A549 (cell line): ENCODE measurements at regions not wholly inside any gene's neighbourhood (a gene's known extent, or its start where the extent isn't known, plus 50 kb on each side); places are given as distances from the start of the nearest gene placed in this dataset.

Experiments
- ATAC-seq, 2 experiments: fragments of 200-7000 bp in 1 of 2; fragments of >200 bp in 1 of 2; cut with Nextera tagmentation in 1 of 2; cut with Tn5 transposase in 1 of 2; 3 replicates each; pipeline versions ENCODE4 v1.8.0 to v1.9.1; 2018 to 2020; ENCODE audit warnings: mild to moderate bottlenecking in 1 of 2, moderate library complexity in 1 of 2
- CTCF ChIA-PET: fragments of 300-600 bp; sonication (Branson Sonifier 250); formaldehyde crosslinking; extraction: SDS; loops from one replicate; lab custom pipeline; 2021; ENCODE audit warnings: antibody characterized with exemption, inconsistent platforms; lab: Yijun Ruan, JAX
- POLR2A ChIA-PET: fragments of 350-600 bp; formaldehyde crosslinking; extraction: SDS; loops from one replicate; lab custom pipeline; 2021; ENCODE audit warnings: antibody characterized with exemption, inconsistent platforms; lab: Yijun Ruan, JAX
- DNase-seq, 2 experiments: peaks; one replicate each; pipeline versions ENCODE4 v3.0.0 to v3.0.0-alpha.2; 2011 to 2016; ENCODE audit warnings: low read depth in 1 of 2, low spot score in 1 of 2
- FAIRE-seq: peaks from 2 replicates; lab custom pipeline; 2011; peaks lifted over from hg19 to GRCh38; lab: Jason Lieb, UNC
- H3K27ac ChIP-seq, 2 experiments: fragments of >200 bp; sonication (Bioruptor Twin); formaldehyde crosslinking; 3 replicates each; pipeline ENCODE4 v1.5.1; 2016 to 2017
- H3K4me1 ChIP-seq: fragments of >200 bp; sonication (Bioruptor Twin); formaldehyde crosslinking; 3 replicates; pipeline ENCODE4 v1.6.1; 2016
- H3K4me2 ChIP-seq: fragments of >200 bp; sonication (Bioruptor Twin); formaldehyde crosslinking; 3 replicates; pipeline ENCODE4 v1.6.1; 2016
- H3K4me3 ChIP-seq: fragments of >200 bp; sonication (Bioruptor Twin); formaldehyde crosslinking; 3 replicates; pipeline ENCODE4 v1.5.1; 2016
- H3K9me3 ChIP-seq: fragments of >200 bp; sonication (Bioruptor Twin); formaldehyde crosslinking; 3 replicates; pipeline ENCODE4 v1.6.1; 2016
- CEBPB ChIP-seq, 2 experiments: fragments of >200 bp in 1 of 2; sonication (Bioruptor Twin) in 1 of 2; formaldehyde crosslinking in 1 of 2; IDR thresholded peaks; 2 replicates each; pipeline ENCODE4 v1.6.1; 2012 to 2016
- CHD4 ChIP-seq: fragments of 200-600 bp; sonication (generic); IDR thresholded peaks from 2 replicates; pipeline ENCODE4 v1.6.1; 2016; ENCODE audit warnings: antibody characterized with exemption, mild to moderate bottlenecking, borderline replicate concordance
- CTCF ChIP-seq: fragments of >200 bp; sonication (Bioruptor Twin); formaldehyde crosslinking; IDR thresholded peaks from 3 replicates; pipeline ENCODE4 v1.5.1; 2016
- E2F6 ChIP-seq: IDR thresholded peaks from 2 replicates; pipeline ENCODE4 v1.6.1; 2012; ENCODE audit warnings: low read depth, borderline replicate concordance
- EHF ChIP-seq: fragments of 250-450 bp; sonication (Bioruptor Pico); IDR thresholded peaks from 2 replicates; pipeline ENCODE4 v1.5.0; 2020; ENCODE audit warnings: mild to moderate bottlenecking
- EP300 ChIP-seq, 2 experiments: fragments of >200 bp; sonication (Bioruptor Twin); formaldehyde crosslinking; IDR thresholded peaks; 2 replicates in 1 of 2; 3 replicates in 1 of 2; pipeline ENCODE4 v1.6.1; 2016 to 2017
- ESRRA ChIP-seq: fragments of 150-350 bp; IDR thresholded peaks from 2 replicates; pipeline ENCODE4 v1.6.1; 2014; ENCODE audit warnings: mild to moderate bottlenecking, low read length, borderline replicate concordance
- FOSB ChIP-seq: fragments of 250-450 bp; sonication (Bioruptor Pico); IDR thresholded peaks from 2 replicates; pipeline ENCODE4 v1.5.0; 2020; ENCODE audit warnings: mild to moderate bottlenecking, moderate library complexity
- FOSL2 ChIP-seq, 2 experiments: fragments of 450-650 bp in 1 of 2; fragments of >200 bp in 1 of 2; sonication (Bioruptor Twin) in 1 of 2; formaldehyde crosslinking; IDR thresholded peaks; 2 replicates each; pipeline versions ENCODE4 v1.5.0 to v1.6.1; 2016 to 2020; ENCODE audit warnings: mild to moderate bottlenecking in 1 of 2, moderate library complexity in 1 of 2
- HES2 ChIP-seq: fragments of >200 bp; sonication (Bioruptor Twin); formaldehyde crosslinking; IDR thresholded peaks from 2 replicates; pipeline ENCODE4 v1.6.1; 2016
- HEYL ChIP-seq: fragments of 250-450 bp; sonication (Bioruptor Pico); IDR thresholded peaks from 2 replicates; pipeline ENCODE4 v1.8.0; 2021; ENCODE audit warnings: mild to moderate bottlenecking, moderate library complexity
- HOXA7 ChIP-seq: fragments of 250-450 bp; sonication (Bioruptor Pico); IDR thresholded peaks from 2 replicates; pipeline ENCODE4 v1.5.0; 2020; ENCODE audit warnings: mild to moderate bottlenecking, moderate library complexity
- HOXB13 ChIP-seq: fragments of 250-450 bp; sonication (Bioruptor Pico); IDR thresholded peaks from 2 replicates; pipeline ENCODE4 v1.5.0; 2020; ENCODE audit warnings: low read depth, mild to moderate bottlenecking, moderate library complexity
- HOXB5 ChIP-seq: fragments of 250-450 bp; sonication (Bioruptor Pico); IDR thresholded peaks from 2 replicates; pipeline ENCODE4 v1.5.0; 2020; ENCODE audit warnings: mild to moderate bottlenecking, moderate library complexity
- JUNB ChIP-seq: fragments of >200 bp; sonication (Bioruptor Twin); formaldehyde crosslinking; IDR thresholded peaks from 2 replicates; pipeline ENCODE4 v1.6.1; 2016
- KDM1A ChIP-seq: fragments of 200-600 bp; sonication (generic); IDR thresholded peaks from 2 replicates; pipeline ENCODE4 v1.6.1; 2016; ENCODE audit warnings: low read depth, mild to moderate bottlenecking
- KDM5A ChIP-seq: fragments of 200-600 bp; sonication (generic); IDR thresholded peaks from 2 replicates; pipeline ENCODE4 v1.6.1; 2016; ENCODE audit warnings: antibody characterized with exemption, mild to moderate bottlenecking
- PBX3 ChIP-seq: IDR thresholded peaks from 2 replicates; pipeline ENCODE4 v1.6.1; 2012
- POLR2A ChIP-seq: IDR thresholded peaks from 2 replicates; pipeline ENCODE4 v1.6.1; 2012; ENCODE audit warnings: mild to moderate bottlenecking, low read length
- RARB ChIP-seq: fragments of 250-450 bp; sonication (Bioruptor Pico); IDR thresholded peaks from 2 replicates; pipeline ENCODE4 v1.8.0; 2021; ENCODE audit warnings: mild to moderate bottlenecking, moderate library complexity
- REST ChIP-seq: fragments of 200-600 bp; sonication (generic); IDR thresholded peaks from 2 replicates; pipeline ENCODE4 v1.6.1; 2016; ENCODE audit warnings: antibody characterized with exemption, mild to moderate bottlenecking, moderate library complexity
- RFX5 ChIP-seq: fragments of 450-650 bp; IDR thresholded peaks from 2 replicates; pipeline ENCODE4 v1.7.1; 2014; ENCODE audit warnings: antibody characterized with exemption, mild to moderate bottlenecking, moderate library complexity
- RNF2 ChIP-seq: fragments of 200-600 bp; sonication (generic); IDR thresholded peaks from 2 replicates; pipeline ENCODE4 v1.6.1; 2016; ENCODE audit warnings: low read depth, mild to moderate bottlenecking, antibody characterized with exemption, moderate library complexity, borderline replicate concordance
- SMC3 ChIP-seq: fragments of >200 bp; sonication (Bioruptor Twin); formaldehyde crosslinking; IDR thresholded peaks from 3 replicates; pipeline ENCODE4 v1.6.1; 2018; ENCODE audit warnings: inconsistent platforms
- TP53 ChIP-seq: fragments of 250-450 bp; sonication (Bioruptor Pico); IDR thresholded peaks from 2 replicates; pipeline ENCODE4 v1.5.0; 2021; ENCODE audit warnings: mild to moderate bottlenecking, moderate library complexity
- ZSCAN20 ChIP-seq: fragments of 250-450 bp; sonication (Bioruptor Pico); IDR thresholded peaks from 2 replicates; pipeline ENCODE4 v1.8.0; 2022; ENCODE audit warnings: mild to moderate bottlenecking, moderate library complexity
- WGBS: methylation state at CpG from one replicate; pipeline ENCODE4 v1.1.6; 2017; ENCODE audit errors: missing lambda C conversion rate; 5-methylcytosine and 5-hydroxymethylcytosine counted together

- no peak for ATAC-seq
- WGBS, result 9% methylated on average over 1 of the region's 1 CpG
- TF ChIP-seq ZSCAN20 (CRISPR knock-in tag) (no peak), CTCF (no peak), HOXB13 (CRISPR knock-in tag) (no peak), CEBPB (IDR thresholded peaks at IDR 0.05) (no peak), KDM1A (no peak), POLR2A (no peak), TP53 (CRISPR knock-in tag) (no peak), RFX5 (no peak)
- TF ChIP-seq, all 56 proteins: peak for 0
- no peaks in the 10 kb centered on the region for H3K9me3 ChIP-seq
- FAIRE-seq (no peak), DNase-seq (no peak)
- H3K4me2 ChIP-seq, result no peak overlapping the region
- POLR2A ChIA-PET, result no interaction called here
- CTCF ChIA-PET, result no interaction called here
- H3K4me1 ChIP-seq, result no peaks in the 10 kb centered on the region
- no peak overlapping the region for H3K4me3 ChIP-seq
- H3K27ac ChIP-seq, result no peak overlapping the region
Measured at GRCh38 chr18:67347438-67347837, 169.1 kb downstream of the DSEL start.

- Histone ChIP-seq H3K9me3 (no peaks in the 10 kb centered on the region), H3K4me2 (no peak overlapping the region), H3K27ac (no peak overlapping the region), H3K4me3 (no peak overlapping the region), H3K4me1 (no peaks in the 10 kb centered on the region)
- CTCF ChIA-PET, result no interaction called here
- POLR2A ChIA-PET, result no interaction called here
- no peak for ATAC-seq
- no peak for FAIRE-seq
- TF ChIP-seq RARB (CRISPR knock-in tag) (no peak), RNF2 (no peak), JUNB (no peak), PBX3 (no peak), FOSB (CRISPR knock-in tag) (no peak), CEBPB (IDR thresholded peaks at IDR 0.05) (no peak), ESRRA (no peak), KDM5A (no peak), EP300 (IDR thresholded peaks at IDR 0.05) (no peak), FOSL2 (IDR thresholded peaks at IDR 0.05) (no peak), FOSL2 (CRISPR knock-in tag; IDR thresholded peaks at IDR 0.05) (no peak), HES2 (no peak), CHD4 (no peak)
- WGBS, result 29% methylated on average over 2 of the region's 2 CpGs
- no peak for DNase-seq
Measured at GRCh38 chr18:67342159-67342558, 174.4 kb downstream of the DSEL start.

- POLR2A ChIA-PET, result no interaction called here
- ATAC-seq (no peak), DNase-seq (no peak), FAIRE-seq (no peak)
- H3K4me1 ChIP-seq, result no peaks in the 10 kb centered on the region
- H3K4me3 ChIP-seq, result no peak overlapping the region
- WGBS, result no CpG with 5 or more reads among the region's 1 CpG
- CTCF ChIA-PET, result no interaction called here
- H3K9me3 ChIP-seq, result no peaks in the 10 kb centered on the region
- no peak overlapping the region for H3K27ac ChIP-seq
- no peak overlapping the region for H3K4me2 ChIP-seq
- TF ChIP-seq REST (no peak), CEBPB (IDR thresholded peaks at IDR 0.05) (no peak), RNF2 (no peak), HOXA7 (CRISPR knock-in tag) (no peak), RARB (CRISPR knock-in tag) (no peak), E2F6 (no peak), SMC3 (no peak), POLR2A (no peak), EHF (CRISPR knock-in tag) (no peak), HEYL (CRISPR knock-in tag) (no peak), HOXB5 (CRISPR knock-in tag) (no peak), RFX5 (no peak)
Measured at GRCh38 chr18:67337696-67338095, 178.8 kb downstream of the DSEL start.
